ENCODE measurements at regions not wholly inside any gene's neighbourhood (a gene's known extent, or its start where the extent isn't known, plus 50 kb on each side); places are given as distances from the start of the nearest gene placed in this dataset.

- Histone ChIP-seq H3K9ac (ENCODE audit: low read length) (no peak overlapping the region), H3K4me2 (ENCODE audit: low read length) (no peak overlapping the region), H3F3A (ENCODE audit: insufficient read depth, low read length) (no peaks in the 10 kb centered on the region), H3K27me3 (ENCODE audit: insufficient read depth, low read length) (no peaks in the 10 kb centered on the region), H4K20me1 (ENCODE audit: insufficient read depth, low read length) (no peaks in the 10 kb centered on the region), H3K4me1 (ENCODE audit: insufficient read depth, low read length, severe bottlenecking) (no peaks in the 10 kb centered on the region), H3K36me3 (ENCODE audit: insufficient read depth, low read length) (no peaks in the 10 kb centered on the region; the same call in 1 of the 2 replicates), H3K9me3 (ENCODE audit: low read length) (no peaks in the 10 kb centered on the region), H3K27ac (ENCODE audit: low read depth, low read length, poor library complexity, severe bottlenecking) (no peak overlapping the region), H2AFZ (ENCODE audit: low read length) (no peak overlapping the region), H3K9me2 (ENCODE audit: low read depth, low read length) (no peaks in the 10 kb centered on the region), H3K79me2 (ENCODE audit: insufficient read depth, low read length) (no peaks in the 10 kb centered on the region), H3K4me3 (ENCODE audit: low read depth, low read length, poor library complexity, severe bottlenecking) (no peak overlapping the region)
- no peak for TF ChIP-seq CTCF (IDR thresholded peaks at IDR 0.05; ENCODE audit: low read length)
- TF ChIP-seq EZH2 (IDR thresholded peaks at IDR 0.05; ENCODE audit: borderline replicate concordance, low read length), result no peak
Observed at GRCh38 chr7:10210000-10210399, 763.7 kb upstream of the PHF14 start.

GRCh38 chr7:10211016-10211415, 762.7 kb upstream of the PHF14 start:
- H3F3A ChIP-seq (ENCODE audit: insufficient read depth, low read length), result no peaks in the 10 kb centered on the region
- no peaks in the 10 kb centered on the region for H3K79me2 ChIP-seq (ENCODE audit: insufficient read depth, low read length)
- TF ChIP-seq EZH2 (IDR thresholded peaks at IDR 0.05; ENCODE audit: borderline replicate concordance, low read length), result no peak
- no peak for TF ChIP-seq CTCF (IDR thresholded peaks at IDR 0.05; ENCODE audit: low read length)
- no peaks in the 10 kb centered on the region for H3K4me1 ChIP-seq (ENCODE audit: insufficient read depth, low read length, severe bottlenecking)
- H3K9me3 ChIP-seq (ENCODE audit: low read length), result no peaks in the 10 kb centered on the region
- no peaks in the 10 kb centered on the region for H3K27me3 ChIP-seq (ENCODE audit: insufficient read depth, low read length)
- no peak overlapping the region for H3K27ac ChIP-seq (ENCODE audit: low read depth, low read length, poor library complexity, severe bottlenecking)
- no peak overlapping the region for H2AFZ ChIP-seq (ENCODE audit: low read length)
- H3K4me2 ChIP-seq (ENCODE audit: low read length), result no peak overlapping the region
- no peaks in the 10 kb centered on the region for H4K20me1 ChIP-seq (ENCODE audit: insufficient read depth, low read length)
- no peak overlapping the region for H3K9ac ChIP-seq (ENCODE audit: low read length)
- no peak overlapping the region for H3K4me3 ChIP-seq (ENCODE audit: low read depth, low read length, poor library complexity, severe bottlenecking)
- no peaks in the 10 kb centered on the region for H3K9me2 ChIP-seq (ENCODE audit: low read depth, low read length)
- no peaks in the 10 kb centered on the region; the same call in 1 of the 2 replicates for H3K36me3 ChIP-seq (ENCODE audit: insufficient read depth, low read length)

GRCh38 chr7:10211861-10212260, 761.8 kb upstream of the PHF14 start:
- H3K4me3 ChIP-seq (ENCODE audit: low read depth, low read length, poor library complexity, severe bottlenecking), result no peak overlapping the region
- no peak overlapping the region for H3K4me2 ChIP-seq (ENCODE audit: low read length)
- H3K9me2 ChIP-seq (ENCODE audit: low read depth, low read length), result no peaks in the 10 kb centered on the region
- H3K27me3 ChIP-seq (ENCODE audit: insufficient read depth, low read length), result no peaks in the 10 kb centered on the region
- no peaks in the 10 kb centered on the region; the same call in 1 of the 2 replicates for H3K36me3 ChIP-seq (ENCODE audit: insufficient read depth, low read length)
- H3F3A ChIP-seq (ENCODE audit: insufficient read depth, low read length), result no peaks in the 10 kb centered on the region
- no peaks in the 10 kb centered on the region for H4K20me1 ChIP-seq (ENCODE audit: insufficient read depth, low read length)
- H2AFZ ChIP-seq (ENCODE audit: low read length), result no peak overlapping the region
- H3K9me3 ChIP-seq (ENCODE audit: low read length), result no peaks in the 10 kb centered on the region
- no peaks in the 10 kb centered on the region for H3K79me2 ChIP-seq (ENCODE audit: insufficient read depth, low read length)
- TF ChIP-seq EZH2 (IDR thresholded peaks at IDR 0.05; ENCODE audit: borderline replicate concordance, low read length) (no peak), CTCF (IDR thresholded peaks at IDR 0.05; ENCODE audit: low read length) (no peak)
- H3K9ac ChIP-seq (ENCODE audit: low read length), result no peak overlapping the region
- no peak overlapping the region for H3K27ac ChIP-seq (ENCODE audit: low read depth, low read length, poor library complexity, severe bottlenecking)
- no peaks in the 10 kb centered on the region for H3K4me1 ChIP-seq (ENCODE audit: insufficient read depth, low read length, severe bottlenecking)

Data from OCI-LY1 (cell line).